Activated naive CD8-positive, alpha-beta T cell treated with anti-CD3 and anti-CD28 coated beads for 36 hours (primary cell): ENCODE measurements at regions not wholly inside any gene's neighbourhood (a gene's known extent, or its start where the extent isn't known, plus 50 kb on each side); places are given as distances from the start of the nearest gene placed in this dataset.

Experiments
- DNase-seq: peaks from one replicate; pipeline ENCODE4 v3.0.0; 2021
- H3K27ac Mint-ChIP-seq: one replicate; pipeline ENCODE4 v1.8.0; 2022; ENCODE audit warnings: mild to moderate bottlenecking, moderate library complexity, mixed read lengths
- H3K27me3 Mint-ChIP-seq: one replicate; pipeline ENCODE4 v1.8.0; 2022; ENCODE audit warnings: mild to moderate bottlenecking, mixed read lengths
- H3K36me3 Mint-ChIP-seq: one replicate; pipeline ENCODE4 v1.8.0; 2021; ENCODE audit warnings: mild to moderate bottlenecking, mixed read lengths
- H3K4me1 Mint-ChIP-seq: one replicate; pipeline ENCODE4 v1.8.0; 2021; ENCODE audit warnings: mixed read lengths
- H3K4me3 Mint-ChIP-seq: one replicate; pipeline ENCODE4 v1.8.0; 2022; ENCODE audit warnings: mild to moderate bottlenecking, moderate library complexity, mixed read lengths
- H3K9me3 Mint-ChIP-seq: one replicate; pipeline ENCODE4 v1.8.0; 2022; ENCODE audit warnings: mixed read lengths

GRCh38 chr5:173721601-173722232 is 105.3 kb upstream of the BOD1 start:
- Mint-ChIP-seq H3K9me3 (peaks cover 6% of the 10 kb centered on the region), H3K4me3 (no peak overlapping the region), H3K4me1 (peaks cover 2% of the 10 kb centered on the region), H3K36me3 (no peaks in the 10 kb centered on the region), H3K27me3 (peaks cover 13% of the 10 kb centered on the region), H3K27ac (no peak overlapping the region)
- DNase-seq: no peak

- Mint-ChIP-seq H3K4me1 (peaks cover 3% of the 10 kb centered on the region), H3K4me3 (no peak overlapping the region), H3K27me3 (peaks cover 10% of the 10 kb centered on the region), H3K9me3 (peaks cover 6% of the 10 kb centered on the region), H3K36me3 (no peaks in the 10 kb centered on the region), H3K27ac (no peak overlapping the region)
- no peak for DNase-seq
Measured at GRCh38 chr5:173726846-173727557, 110.6 kb upstream of the BOD1 start.

- no peak overlapping the region for H3K27ac Mint-ChIP-seq
- H3K36me3 Mint-ChIP-seq: no peaks in the 10 kb centered on the region
- no peak overlapping the region for H3K4me3 Mint-ChIP-seq
- peaks cover 3% of the 10 kb centered on the region for H3K4me1 Mint-ChIP-seq
- DNase-seq: no peak
- peaks cover 4% of the 10 kb centered on the region for H3K27me3 Mint-ChIP-seq
- H3K9me3 Mint-ChIP-seq: peaks cover 6% of the 10 kb centered on the region
Measured at GRCh38 chr5:173727839-173728778, 111.7 kb upstream of the BOD1 start.

- H3K4me3 Mint-ChIP-seq: no peak overlapping the region
- H3K9me3 Mint-ChIP-seq: peaks cover 6% of the 10 kb centered on the region
Measured at GRCh38 chr5:173729079-173729765, 112.8 kb upstream of the BOD1 start.

GRCh38 chr5:173730632-173731298 is 114.3 kb upstream of the BOD1 start:
- Mint-ChIP-seq H3K27ac (no peak overlapping the region), H3K9me3 (peaks cover 2% of the 10 kb centered on the region), H3K36me3 (no peaks in the 10 kb centered on the region), H3K4me3 (no peak overlapping the region), H3K4me1 (peaks cover 3% of the 10 kb centered on the region), H3K27me3 (no peaks in the 10 kb centered on the region)
- DNase-seq: no peak

More at GRCh38 chr5:173729079-173729765, 112.8 kb upstream of the BOD1 start:
- no peaks in the 10 kb centered on the region for H3K36me3 Mint-ChIP-seq
- no peak for DNase-seq
- H3K27ac Mint-ChIP-seq: no peak overlapping the region
- H3K4me1 Mint-ChIP-seq: peaks cover 3% of the 10 kb centered on the region
- H3K27me3 Mint-ChIP-seq: peaks cover 4% of the 10 kb centered on the region

- H3K4me1 Mint-ChIP-seq: no peaks in the 10 kb centered on the region
- H3K4me3 Mint-ChIP-seq: no peak overlapping the region
- H3K36me3 Mint-ChIP-seq: no peaks in the 10 kb centered on the region
- H3K27ac Mint-ChIP-seq: no peak overlapping the region
- H3K27me3 Mint-ChIP-seq: no peaks in the 10 kb centered on the region
- no peaks in the 10 kb centered on the region for H3K9me3 Mint-ChIP-seq
- no peak for DNase-seq
Measured at GRCh38 chr5:173733021-173733420, 116.6 kb upstream of the BOD1 start.

GRCh38 chr5:173733425-173733824 is 117.0 kb upstream of the BOD1 start:
- Mint-ChIP-seq H3K36me3 (no peaks in the 10 kb centered on the region), H3K27ac (no peak overlapping the region), H3K27me3 (no peaks in the 10 kb centered on the region), H3K9me3 (no peaks in the 10 kb centered on the region), H3K4me1 (no peaks in the 10 kb centered on the region), H3K4me3 (no peak overlapping the region)
- no peak for DNase-seq

- Mint-ChIP-seq H3K36me3 (no peaks in the 10 kb centered on the region), H3K27me3 (no peaks in the 10 kb centered on the region), H3K9me3 (no peaks in the 10 kb centered on the region), H3K4me3 (no peak overlapping the region), H3K4me1 (no peaks in the 10 kb centered on the region), H3K27ac (no peak overlapping the region)
- no peak for DNase-seq
Measured at GRCh38 chr5:173733831-173734501, 117.5 kb upstream of the BOD1 start.

- H3K27ac Mint-ChIP-seq: no peak overlapping the region
- H3K4me1 Mint-ChIP-seq: no peaks in the 10 kb centered on the region
- no peak overlapping the region for H3K4me3 Mint-ChIP-seq
- no peaks in the 10 kb centered on the region for H3K9me3 Mint-ChIP-seq
- no peaks in the 10 kb centered on the region for H3K27me3 Mint-ChIP-seq
- no peak for DNase-seq
- no peaks in the 10 kb centered on the region for H3K36me3 Mint-ChIP-seq
Measured at GRCh38 chr5:173734716-173735115, 118.3 kb upstream of the BOD1 start.

- DNase-seq: no peak
- Mint-ChIP-seq H3K9me3 (no peaks in the 10 kb centered on the region), H3K27me3 (no peaks in the 10 kb centered on the region), H3K36me3 (no peaks in the 10 kb centered on the region), H3K27ac (no peak overlapping the region), H3K4me3 (no peak overlapping the region), H3K4me1 (no peaks in the 10 kb centered on the region)
Measured at GRCh38 chr5:173735184-173735583, 118.7 kb upstream of the BOD1 start.

- Mint-ChIP-seq H3K27ac (no peak overlapping the region), H3K4me1 (no peaks in the 10 kb centered on the region), H3K27me3 (no peaks in the 10 kb centered on the region), H3K36me3 (no peaks in the 10 kb centered on the region), H3K4me3 (no peak overlapping the region), H3K9me3 (no peaks in the 10 kb centered on the region)
- no peak for DNase-seq
Measured at GRCh38 chr5:173735691-173736090, 119.2 kb upstream of the BOD1 start.

- H3K27me3 Mint-ChIP-seq: no peaks in the 10 kb centered on the region
- H3K9me3 Mint-ChIP-seq: no peaks in the 10 kb centered on the region
- no peak overlapping the region for H3K4me3 Mint-ChIP-seq
- H3K27ac Mint-ChIP-seq: no peak overlapping the region
- no peaks in the 10 kb centered on the region for H3K36me3 Mint-ChIP-seq
- DNase-seq: no peak
- no peaks in the 10 kb centered on the region for H3K4me1 Mint-ChIP-seq
Measured at GRCh38 chr5:173736374-173736773, 119.9 kb upstream of the BOD1 start.

GRCh38 chr5:173736923-173737412 is 120.5 kb upstream of the BOD1 start:
- Mint-ChIP-seq H3K4me1 (no peaks in the 10 kb centered on the region), H3K36me3 (no peaks in the 10 kb centered on the region), H3K27ac (no peak overlapping the region), H3K9me3 (no peaks in the 10 kb centered on the region), H3K27me3 (no peaks in the 10 kb centered on the region), H3K4me3 (no peak overlapping the region)
- DNase-seq: no peak

- H3K9me3 Mint-ChIP-seq: no peaks in the 10 kb centered on the region
- no peaks in the 10 kb centered on the region for H3K27me3 Mint-ChIP-seq
- DNase-seq: no peak
- H3K4me3 Mint-ChIP-seq: no peak overlapping the region
- peaks cover 4% of the 10 kb centered on the region for H3K4me1 Mint-ChIP-seq
- no peaks in the 10 kb centered on the region for H3K36me3 Mint-ChIP-seq
- H3K27ac Mint-ChIP-seq: no peak overlapping the region
Measured at GRCh38 chr5:173739741-173740140, 123.3 kb upstream of the BOD1 start.
